ENCODE measurements at regions not wholly inside any gene's neighbourhood (a gene's known extent, or its start where the extent isn't known, plus 50 kb on each side); places are given as distances from the start of the nearest gene placed in this dataset.

- no peak for TF ChIP-seq CTCF (IDR thresholded peaks at IDR 0.05)
- TF ChIP-seq POLR2A (IDR thresholded peaks at IDR 0.05) = no peak
These were observed 537.6 kb downstream of the BRD1 start for GRCh38 chr22:49289822-49290679.

Data from tibial nerve (tissue), 3 donors.